ENCODE measurements at regions not wholly inside any gene's neighbourhood (a gene's known extent, or its start where the extent isn't known, plus 50 kb on each side); places are given as distances from the start of the nearest gene placed in this dataset.
A peak's percentile ranks its signal among the peaks of the same experiment; 100 is the strongest.

DNA sequence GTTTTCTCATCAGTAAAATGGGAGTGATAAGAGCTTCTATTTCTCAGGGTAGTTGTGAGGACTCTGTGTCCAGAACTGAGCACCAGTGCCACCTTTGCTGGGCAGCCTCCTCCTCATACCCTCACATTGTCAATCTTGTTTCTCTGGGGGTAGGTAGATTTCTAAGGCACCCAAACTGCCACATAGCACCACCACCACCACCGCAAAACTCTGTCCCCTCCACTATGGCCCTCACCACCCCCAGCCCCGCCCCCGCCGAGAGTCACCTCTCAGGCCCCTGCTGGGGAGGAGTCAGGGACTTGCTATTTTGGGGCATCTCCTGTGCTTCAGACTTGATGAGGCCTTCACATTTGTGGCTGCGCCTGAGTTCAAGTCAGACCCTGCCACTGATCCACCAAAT is 549.2 kb downstream of the PTPRU start:
- DNase-seq (no peak), ATAC-seq (replicated peaks in 1 of 2) (no peak)
- no peaks in the 10 kb centered on the region for H3K36me3 Mint-ChIP-seq (ENCODE audit: insufficient read depth in 2 of 2)
- no peaks in the 10 kb centered on the region for H3K9me3 Mint-ChIP-seq
- no peak overlapping the region for H3K27ac Mint-ChIP-seq
- H3K27me3 Mint-ChIP-seq (ENCODE audit: low read depth), result peaks cover 13% of the 10 kb centered on the region
- H3K4me3 Mint-ChIP-seq, result no peak overlapping the region
- H3K4me1 Mint-ChIP-seq (ENCODE audit: low read depth), result no peaks in the 10 kb centered on the region

DNA sequence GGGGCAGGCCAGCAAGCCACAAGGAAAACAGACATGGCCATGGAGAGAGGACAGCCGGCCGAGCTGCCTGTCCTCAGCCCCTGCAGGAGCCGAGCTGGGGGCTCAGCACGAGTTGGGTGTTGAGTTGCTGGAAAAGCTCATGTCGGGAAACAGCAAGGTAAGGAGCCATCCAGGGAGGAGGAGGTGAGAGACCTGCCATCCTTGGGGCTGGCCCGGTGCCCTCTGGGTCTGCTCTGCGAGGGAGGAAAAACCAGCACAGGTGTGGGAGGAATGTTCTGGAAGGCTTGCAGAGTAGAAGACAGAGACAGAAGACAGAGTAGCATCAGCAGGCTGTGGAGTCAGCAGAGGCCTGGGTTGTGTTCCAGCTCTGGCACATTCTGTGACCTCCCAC is 548.8 kb downstream of the PTPRU start:
- no peaks in the 10 kb centered on the region for H3K4me1 Mint-ChIP-seq (ENCODE audit: low read depth)
- no peaks in the 10 kb centered on the region for H3K9me3 Mint-ChIP-seq
- no peaks in the 10 kb centered on the region for H3K36me3 Mint-ChIP-seq (ENCODE audit: insufficient read depth in 2 of 2)
- no peak overlapping the region for H3K4me3 Mint-ChIP-seq
- DNase-seq, result no peak
- H3K27ac Mint-ChIP-seq, result no peak overlapping the region
- ATAC-seq (replicated peaks in 1 of 2), result no peak
- peaks cover 17% of the 10 kb centered on the region for H3K27me3 Mint-ChIP-seq (ENCODE audit: low read depth)

DNA sequence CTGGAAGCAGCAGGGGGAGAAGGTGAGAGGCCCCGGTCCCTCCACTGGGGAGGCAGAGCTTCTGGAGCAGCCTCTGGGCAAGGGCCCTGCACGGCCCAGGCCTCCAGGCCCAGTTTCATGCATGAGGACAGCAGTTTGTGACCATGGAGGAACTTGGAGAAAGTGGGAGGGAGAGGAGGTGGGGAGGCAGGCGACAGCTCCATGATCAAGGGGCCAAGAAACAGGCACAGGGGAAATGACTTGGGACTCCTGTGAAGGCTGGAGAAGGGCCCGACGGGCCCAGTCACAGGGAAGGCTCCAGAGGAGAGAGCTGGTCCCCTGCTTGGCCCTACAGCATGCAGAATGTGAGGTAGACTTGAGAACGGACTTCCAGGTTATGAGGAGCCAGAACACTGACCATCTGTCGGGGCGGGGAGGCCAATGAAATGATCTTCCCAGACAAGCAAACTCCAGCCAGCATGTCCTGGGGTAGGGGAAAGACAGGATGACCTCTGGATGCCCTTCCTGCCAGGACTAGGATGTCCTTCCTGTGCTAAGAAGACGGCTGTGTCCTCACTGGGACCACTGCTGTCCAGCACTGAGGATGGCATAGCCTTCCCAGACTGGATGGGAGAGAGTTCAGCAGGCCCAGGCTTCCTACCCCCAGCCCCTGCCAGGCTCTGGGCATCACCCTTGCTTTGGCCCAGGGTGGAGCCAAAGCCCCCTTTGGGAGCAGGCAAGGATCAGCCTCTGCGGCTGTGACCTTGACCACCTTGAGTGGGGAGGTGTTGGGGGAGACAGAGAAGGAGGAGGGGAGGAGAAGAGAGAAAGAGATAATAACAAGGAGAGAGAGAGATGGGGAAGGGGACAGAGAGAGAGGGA is 548.2 kb downstream of the PTPRU start:
- ATAC-seq (replicated peaks in 1 of 2) (no peak), DNase-seq (no peak)
- H3K27me3 Mint-ChIP-seq (ENCODE audit: low read depth), result peaks cover 20% of the 10 kb centered on the region

DNA sequence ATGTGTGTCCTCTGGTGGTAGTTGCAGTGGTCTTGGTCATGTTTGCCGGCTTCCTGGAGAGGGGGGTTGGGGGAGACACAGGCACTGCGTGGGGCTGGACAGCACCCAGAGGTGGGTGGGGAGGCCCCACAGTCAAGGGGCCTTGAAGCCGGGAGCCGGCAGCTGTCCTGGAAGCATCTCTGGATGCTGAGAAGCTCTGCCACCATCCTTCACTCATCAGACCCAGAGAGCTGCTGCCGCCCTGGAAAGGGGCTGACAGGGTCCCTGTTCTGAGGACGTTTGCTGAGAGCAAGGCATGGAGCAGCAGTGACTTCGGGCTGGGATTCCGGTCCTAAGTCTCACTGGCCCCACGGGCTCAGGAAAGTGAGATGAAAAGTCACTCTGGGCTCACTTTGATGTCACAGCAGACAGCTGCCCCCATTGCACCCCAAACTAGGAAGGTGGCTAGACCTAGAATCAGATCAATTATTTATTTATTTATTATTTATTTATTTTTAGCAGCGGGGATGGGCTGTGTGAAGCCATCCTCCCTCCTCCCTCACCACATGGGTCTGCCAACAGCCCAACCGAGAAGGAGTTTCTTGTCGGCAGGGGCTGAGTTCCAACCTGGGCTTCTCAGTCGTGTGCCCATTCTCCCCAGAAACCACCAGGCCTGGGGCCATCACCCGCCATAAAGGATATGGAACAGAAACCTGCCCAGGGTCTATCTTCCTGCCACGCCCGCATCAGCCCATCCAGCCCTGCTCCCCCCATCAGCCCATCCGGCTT is 547.4 kb downstream of the PTPRU start:
- no peak for DNase-seq
- H3K27me3 Mint-ChIP-seq (ENCODE audit: low read depth), result peaks cover 28% of the 10 kb centered on the region

More for the DNA sequence above, 548.2 kb downstream of the PTPRU start:
- Mint-ChIP-seq H3K36me3 (ENCODE audit: insufficient read depth in 2 of 2) (no peaks in the 10 kb centered on the region), H3K27ac (no peak overlapping the region), H3K4me1 (ENCODE audit: low read depth) (no peaks in the 10 kb centered on the region), H3K9me3 (no peaks in the 10 kb centered on the region), H3K4me3 (no peak overlapping the region)

DNA sequence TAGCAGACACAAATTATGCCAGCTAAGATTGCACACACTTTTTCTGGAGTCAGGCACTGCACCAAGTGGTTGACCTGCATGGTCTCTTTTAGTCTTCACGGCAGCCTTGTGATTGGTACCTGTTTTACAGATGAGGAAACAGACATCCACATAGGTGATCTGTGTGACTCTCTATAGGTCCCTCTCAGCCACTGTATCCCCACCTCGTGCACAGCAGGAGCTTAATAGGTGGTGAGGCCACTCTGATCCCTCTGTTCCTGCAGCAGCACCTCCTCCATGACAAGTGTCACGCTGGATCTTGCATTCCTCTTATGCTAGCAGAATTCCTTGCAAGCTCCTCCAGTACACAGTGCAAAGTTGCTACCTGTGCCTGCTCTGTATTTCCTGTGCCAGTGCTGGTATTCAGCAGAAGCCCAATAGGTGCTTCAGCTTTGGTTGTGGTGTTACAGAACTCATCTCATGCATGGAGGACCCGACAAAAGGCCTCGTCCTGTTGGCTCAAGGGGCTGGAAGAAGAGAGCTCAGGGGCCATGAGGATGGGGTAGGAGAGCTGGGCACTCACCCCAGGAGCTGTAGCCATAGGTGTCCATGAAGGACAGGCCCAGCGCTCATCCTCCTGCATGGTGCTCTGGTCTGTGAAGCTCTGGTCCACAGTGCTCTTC is 546.7 kb downstream of the PTPRU start:
- Mint-ChIP-seq H3K27ac (no peak overlapping the region), H3K4me1 (ENCODE audit: low read depth) (no peaks in the 10 kb centered on the region), H3K36me3 (ENCODE audit: insufficient read depth in 2 of 2) (no peaks in the 10 kb centered on the region), H3K27me3 (ENCODE audit: low read depth) (peaks cover 35% of the 10 kb centered on the region), H3K4me3 (no peak overlapping the region), H3K9me3 (no peaks in the 10 kb centered on the region)
- no peak for ATAC-seq (replicated peaks in 1 of 2)
- no peak for DNase-seq

More for the DNA sequence above, 547.4 kb downstream of the PTPRU start:
- H3K9me3 Mint-ChIP-seq, result no peaks in the 10 kb centered on the region
- ATAC-seq (replicated peaks in 1 of 2), result no peak
- H3K36me3 Mint-ChIP-seq (ENCODE audit: insufficient read depth in 2 of 2), result no peaks in the 10 kb centered on the region
- H3K27ac Mint-ChIP-seq, result no peak overlapping the region
- H3K4me3 Mint-ChIP-seq, result no peak overlapping the region
- no peaks in the 10 kb centered on the region for H3K4me1 Mint-ChIP-seq (ENCODE audit: low read depth)

DNA sequence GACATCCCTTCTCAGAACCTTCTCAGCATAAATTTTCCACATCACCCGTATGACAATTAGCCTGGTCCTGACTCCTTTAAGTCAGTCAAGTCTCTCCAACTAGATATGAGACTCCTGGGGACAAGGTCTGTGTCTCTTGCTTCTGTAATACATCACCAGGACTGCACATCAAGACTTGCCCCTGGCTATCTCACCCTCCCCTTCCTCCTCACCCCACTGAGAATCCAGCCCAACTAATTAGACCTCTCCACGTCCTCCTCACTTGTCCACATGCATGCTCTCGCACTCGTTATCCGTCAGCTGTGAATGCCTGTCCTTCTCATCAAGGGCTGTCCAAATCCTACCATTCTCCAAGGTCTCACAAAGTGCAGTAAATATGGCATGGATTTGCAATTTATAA is 542.8 kb downstream of the PTPRU start:
- Mint-ChIP-seq H3K4me1 (ENCODE audit: low read depth) (no peaks in the 10 kb centered on the region), H3K9me3 (peaks cover 2 to 4% of the 10 kb centered on the region in 2 donors)

DNA sequence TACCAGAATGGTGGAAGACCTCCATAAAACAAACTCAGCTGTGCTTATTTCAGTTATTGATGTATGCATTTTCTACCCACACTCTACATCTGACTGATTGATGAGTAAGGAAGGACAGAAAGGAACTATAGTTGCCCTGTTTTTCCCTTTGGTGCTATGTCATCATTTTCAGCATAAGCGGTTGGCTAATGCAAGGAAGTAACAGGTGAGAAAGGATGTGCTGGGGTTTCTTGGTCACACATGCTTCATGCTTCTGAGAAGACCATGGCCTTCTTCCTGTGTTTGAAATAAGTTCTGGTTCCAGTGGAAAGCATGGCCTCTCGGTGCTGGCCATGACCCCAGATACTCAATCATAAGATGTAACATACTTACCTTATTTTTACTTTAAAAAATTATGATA is 541.2 kb downstream of the PTPRU start:
- Mint-ChIP-seq H3K27me3 (ENCODE audit: low read depth) (peaks cover 49% of the 10 kb centered on the region), H3K9me3 (peaks cover 2 to 4% of the 10 kb centered on the region in 2 donors), H3K4me3 (no peak overlapping the region), H3K36me3 (ENCODE audit: insufficient read depth in 2 of 2) (no peaks in the 10 kb centered on the region), H3K4me1 (ENCODE audit: low read depth) (no peaks in the 10 kb centered on the region), H3K27ac (no peak overlapping the region)
- no peak for DNase-seq
- ATAC-seq (replicated peaks in 1 of 2), result peak in 1 of 2 donors; percentile 44

More for the DNA sequence above, 542.8 kb downstream of the PTPRU start:
- DNase-seq (no peak), ATAC-seq (replicated peaks in 1 of 2) (no peak)
- H3K27me3 Mint-ChIP-seq (ENCODE audit: low read depth), result peaks cover 49% of the 10 kb centered on the region
- H3K36me3 Mint-ChIP-seq (ENCODE audit: insufficient read depth in 2 of 2), result no peaks in the 10 kb centered on the region
- H3K27ac Mint-ChIP-seq, result no peak overlapping the region
- no peak overlapping the region for H3K4me3 Mint-ChIP-seq

DNA sequence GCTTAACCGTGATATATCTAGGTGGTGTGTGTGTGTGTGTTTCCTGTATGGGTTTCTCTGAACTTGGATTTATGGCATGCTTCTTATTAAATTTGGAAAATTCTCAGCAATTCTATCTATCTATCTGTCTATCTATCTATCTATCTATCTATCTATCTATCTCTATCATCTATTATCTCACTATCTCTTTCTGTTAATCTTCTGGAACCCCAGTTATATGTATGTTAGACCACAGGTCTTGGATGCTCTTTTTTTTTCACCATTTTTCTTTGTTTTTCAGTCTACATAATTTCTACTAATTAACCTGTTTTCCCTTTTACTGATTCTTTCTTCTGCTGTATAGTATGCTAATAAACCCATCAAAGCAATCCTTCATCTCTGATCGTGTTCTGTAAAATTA is 538.0 kb downstream of the PTPRU start:
- no peak overlapping the region for H3K4me3 Mint-ChIP-seq
- peaks cover 28% of the 10 kb centered on the region for H3K27me3 Mint-ChIP-seq (ENCODE audit: low read depth)
- H3K27ac Mint-ChIP-seq, result no peak overlapping the region
- H3K9me3 Mint-ChIP-seq, result peaks cover 2 to 4% of the 10 kb centered on the region in 2 donors
- ATAC-seq (replicated peaks in 1 of 2), result no peak
- no peaks in the 10 kb centered on the region for H3K4me1 Mint-ChIP-seq (ENCODE audit: low read depth)
- H3K36me3 Mint-ChIP-seq (ENCODE audit: insufficient read depth in 2 of 2), result no peaks in the 10 kb centered on the region
- DNase-seq, result no peak

DNA sequence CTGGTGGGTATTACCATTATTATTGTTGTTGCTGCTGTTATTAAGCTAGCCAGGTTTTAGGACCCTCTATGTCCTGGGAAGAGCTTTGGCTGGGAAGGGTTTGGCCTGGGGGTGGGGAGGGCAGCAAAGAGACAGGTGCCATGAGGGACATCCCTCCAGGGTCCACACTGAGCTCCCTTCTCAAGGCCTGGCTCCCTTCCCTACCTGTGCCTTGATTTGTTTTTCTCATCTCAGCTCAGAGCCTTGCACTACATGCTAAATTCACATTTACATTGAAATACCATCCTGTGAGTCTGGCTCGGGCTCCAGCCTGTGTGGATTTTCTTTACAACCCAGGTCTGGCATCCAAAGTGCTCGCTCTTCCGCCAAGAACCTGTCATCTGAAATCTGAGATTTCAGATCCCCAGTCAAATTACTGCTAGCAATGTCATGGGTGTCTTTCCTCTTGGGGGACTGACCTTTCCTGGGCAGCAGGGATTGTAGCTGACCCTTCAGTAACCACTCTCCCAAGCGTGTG is 536.3 kb downstream of the PTPRU start:
- H3K4me1 Mint-ChIP-seq (ENCODE audit: low read depth), result no peaks in the 10 kb centered on the region

DNA sequence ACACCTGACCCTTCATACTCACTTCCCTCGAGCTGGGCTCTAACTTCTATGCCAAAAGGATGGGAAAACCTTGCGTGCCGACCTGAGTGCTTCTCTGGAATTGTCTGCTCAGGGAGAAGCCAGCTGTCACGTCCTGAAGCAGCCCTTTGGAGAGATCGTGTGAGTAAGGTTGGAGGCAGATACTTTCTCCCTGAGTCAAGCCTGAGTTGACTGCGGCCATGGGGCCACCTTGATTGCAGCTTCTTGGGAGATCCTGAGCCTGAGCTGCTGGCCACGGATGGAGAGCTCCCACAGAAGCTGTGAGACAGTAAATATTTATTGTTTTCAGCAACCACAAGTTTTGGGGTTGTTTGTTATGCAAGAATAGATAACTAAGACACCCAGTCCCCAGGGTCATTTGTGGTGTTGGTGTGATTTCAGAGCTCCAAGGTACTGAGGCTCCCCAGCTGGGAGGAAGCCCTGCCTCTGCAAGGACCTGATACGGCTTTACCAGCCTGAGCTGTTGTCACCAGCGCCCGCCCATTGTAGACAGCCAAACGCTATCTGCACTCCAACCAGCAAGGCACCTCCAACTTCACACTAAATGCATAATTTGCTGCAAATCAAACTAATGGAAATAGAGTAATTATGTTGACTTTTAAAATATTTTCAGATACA is 531.6 kb downstream of the PTPRU start:
- DNase-seq (no peak), ATAC-seq (replicated peaks in 1 of 2) (no peak)
- H3K27me3 Mint-ChIP-seq (ENCODE audit: low read depth), result peaks cover 23% of the 10 kb centered on the region
- peaks cover 0 to 3% of the 10 kb centered on the region in 2 donors for H3K36me3 Mint-ChIP-seq (ENCODE audit: insufficient read depth in 2 of 2)
- H3K4me3 Mint-ChIP-seq, result no peak overlapping the region
- no peak overlapping the region for H3K27ac Mint-ChIP-seq
- no peaks in the 10 kb centered on the region for H3K4me1 Mint-ChIP-seq (ENCODE audit: low read depth)
- H3K9me3 Mint-ChIP-seq, result no peaks in the 10 kb centered on the region

More for the DNA sequence above, 536.3 kb downstream of the PTPRU start:
- Mint-ChIP-seq H3K27me3 (ENCODE audit: low read depth) (peaks cover 11% of the 10 kb centered on the region), H3K4me3 (no peak overlapping the region), H3K9me3 (peaks cover 2 to 4% of the 10 kb centered on the region in 2 donors), H3K27ac (no peak overlapping the region), H3K36me3 (ENCODE audit: insufficient read depth in 2 of 2) (no peaks in the 10 kb centered on the region)
- ATAC-seq (replicated peaks in 1 of 2), result no peak
- no peak for DNase-seq

DNA sequence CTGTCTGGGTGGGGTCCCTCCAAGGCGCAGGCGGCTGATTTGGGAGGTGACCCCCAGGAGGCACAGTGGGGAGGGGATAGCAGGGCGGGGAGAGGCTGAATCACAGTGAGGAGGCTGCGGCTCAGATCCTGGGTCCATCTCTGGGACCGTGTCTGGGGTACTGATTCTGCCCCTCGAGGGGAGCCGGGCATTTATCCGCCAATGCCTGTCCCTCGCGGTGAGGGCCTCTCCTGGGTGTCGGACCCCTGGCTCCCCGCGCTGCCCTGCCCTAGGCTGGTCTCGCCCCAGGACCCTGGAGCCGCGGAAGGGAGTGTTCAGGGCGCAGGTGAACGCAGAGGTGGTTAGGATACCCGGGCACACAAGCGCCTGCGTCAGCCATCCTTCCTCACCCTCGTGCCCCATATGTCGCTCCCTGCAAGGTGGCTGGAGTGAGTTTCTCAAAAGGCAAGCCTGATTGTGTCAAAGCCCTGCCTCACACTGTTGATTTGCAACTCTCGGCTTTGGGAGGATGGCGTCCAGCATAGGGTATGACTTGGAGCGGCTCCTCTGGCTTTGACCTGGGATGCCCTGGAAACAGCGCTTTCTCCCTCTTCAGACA is 530.9 kb downstream of the PTPRU start:
- H3K36me3 Mint-ChIP-seq (ENCODE audit: insufficient read depth in 2 of 2), result peaks cover 0 to 3% of the 10 kb centered on the region in 2 donors
- ATAC-seq (replicated peaks in 1 of 2), result no peak
- no peak overlapping the region for H3K4me3 Mint-ChIP-seq
- H3K9me3 Mint-ChIP-seq, result no peaks in the 10 kb centered on the region
- H3K4me1 Mint-ChIP-seq (ENCODE audit: low read depth), result no peaks in the 10 kb centered on the region
- no peak for DNase-seq
- H3K27ac Mint-ChIP-seq, result no peak overlapping the region
- H3K27me3 Mint-ChIP-seq (ENCODE audit: low read depth), result peaks cover 25% of the 10 kb centered on the region

DNA sequence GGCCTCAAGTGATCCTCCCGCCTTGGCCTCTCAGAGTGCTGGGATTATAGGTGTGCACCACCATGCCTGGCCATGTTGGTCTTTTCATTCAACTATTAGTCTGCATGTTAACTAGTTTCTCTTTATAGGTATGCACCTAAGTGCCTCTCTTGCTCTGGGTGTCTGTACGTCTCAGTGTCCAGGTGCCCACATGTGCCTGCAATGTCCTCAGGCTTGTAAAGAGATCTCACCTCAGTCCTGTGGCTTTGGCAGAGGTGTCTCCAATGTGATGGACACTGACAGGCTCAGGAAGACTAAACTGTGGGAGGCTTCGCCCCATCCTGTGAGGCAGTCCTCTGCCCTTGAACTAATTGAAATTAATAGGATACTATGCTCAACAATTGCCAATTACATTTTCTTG is 526.3 kb downstream of the PTPRU start:
- peaks cover 25% of the 10 kb centered on the region for H3K27me3 Mint-ChIP-seq (ENCODE audit: low read depth)
- H3K27ac Mint-ChIP-seq, result no peak overlapping the region
- ATAC-seq (replicated peaks in 1 of 2) (no peak), DNase-seq (no peak)
- no peak overlapping the region for H3K4me3 Mint-ChIP-seq
- no peaks in the 10 kb centered on the region for H3K4me1 Mint-ChIP-seq (ENCODE audit: low read depth)
- H3K36me3 Mint-ChIP-seq (ENCODE audit: insufficient read depth in 2 of 2), result peaks cover 0 to 3% of the 10 kb centered on the region in 2 donors
- no peaks in the 10 kb centered on the region for H3K9me3 Mint-ChIP-seq

Data from activated T-cell treated with anti-CD3 and anti-CD28 coated beads, Interleukin-2, amount 50 U/mL, for 72 hours (primary cell).